Sigmoid colon (tissue), 6 donors: ENCODE measurements at regions not wholly inside any gene's neighbourhood (a gene's known extent, or its start where the extent isn't known, plus 50 kb on each side); places are given as distances from the start of the nearest gene placed in this dataset.

Source experiments
- DNase-seq: peaks from one replicate; pipeline ENCODE4 v3.0.0-alpha.2; 2019
- H3K27ac ChIP-seq, 4 donors: fragments of 200-600 bp; sonication (generic); one replicate each; pipeline ENCODE4 v1.5.1; 2016 to 2019; ENCODE audit warnings: mild to moderate bottlenecking in 1 of 4
- H3K27me3 ChIP-seq, 3 donors: fragments of 200-600 bp; sonication (generic); one replicate each; pipeline ENCODE4 v1.5.1; 2019; ENCODE audit warnings: mild to moderate bottlenecking in 1 of 3
- H3K36me3 ChIP-seq, 4 donors: fragments of 200-600 bp; sonication (generic); one replicate each; pipeline ENCODE4 v1.5.1; 2016 to 2019
- H3K4me1 ChIP-seq, 4 donors: fragments of 200-600 bp; sonication (generic); one replicate each; pipeline ENCODE4 v1.5.1; 2017 to 2019
- H3K4me3 ChIP-seq, 4 donors: fragments of 200-600 bp; sonication (generic); one replicate each; pipeline ENCODE4 v1.5.1; 2017 to 2019; ENCODE audit warnings: mild to moderate bottlenecking in 2 of 4, moderate library complexity in 1 of 4
- H3K9me3 ChIP-seq, 4 donors: fragments of 200-600 bp in 3 of 4; sonication (generic) in 3 of 4; one replicate each; pipeline versions ENCODE4 v1.5.1 to v1.6.1; 2013 to 2019
- CTCF ChIP-seq, 4 experiments: fragments of 450-650 bp in 3 of 4; fragments of 200-600 bp in 1 of 4; IDR thresholded peaks; one replicate each; pipeline ENCODE4 v1.5.1; 2016 to 2019; ENCODE audit warnings: antibody characterized with exemption in 4 of 4, mild to moderate bottlenecking in 3 of 4, moderate library complexity in 2 of 4
- EP300 ChIP-seq, 4 donors: sonication (generic); formaldehyde crosslinking; IDR thresholded peaks; one replicate each; pipeline ENCODE4 v1.6.1; 2017; ENCODE audit warnings: antibody characterized with exemption in 4 of 4
- POLR2A ChIP-seq, 2 donors: fragments of 450-650 bp; IDR thresholded peaks; one replicate each; pipeline ENCODE4 v1.6.1; 2016; ENCODE audit warnings: antibody characterized with exemption in 2 of 2, mild to moderate bottlenecking in 2 of 2, moderate library complexity in 2 of 2
- POLR2AphosphoS5 ChIP-seq, 4 donors: sonication (generic); formaldehyde crosslinking; IDR thresholded peaks; one replicate each; pipeline ENCODE4 v1.6.1; 2017; ENCODE audit warnings: antibody characterized with exemption in 4 of 4
- WGBS, 2 donors: extraction: QIAGEN DNeasy Blood & Tissue Kit; methylation state at CpG; one replicate each; pipeline ENCODE4 v1.1.7; 2013; 5-methylcytosine and 5-hydroxymethylcytosine counted together
- intact Hi-C: fragments of 100-400 bp; cut with DNase I; formaldehyde crosslinking; loops from one replicate; pipeline ENCODE4 v1.15.1; 2023
- donor health status: healthy with polysubstance abuse.
- donor health status: healthy.

DNA sequence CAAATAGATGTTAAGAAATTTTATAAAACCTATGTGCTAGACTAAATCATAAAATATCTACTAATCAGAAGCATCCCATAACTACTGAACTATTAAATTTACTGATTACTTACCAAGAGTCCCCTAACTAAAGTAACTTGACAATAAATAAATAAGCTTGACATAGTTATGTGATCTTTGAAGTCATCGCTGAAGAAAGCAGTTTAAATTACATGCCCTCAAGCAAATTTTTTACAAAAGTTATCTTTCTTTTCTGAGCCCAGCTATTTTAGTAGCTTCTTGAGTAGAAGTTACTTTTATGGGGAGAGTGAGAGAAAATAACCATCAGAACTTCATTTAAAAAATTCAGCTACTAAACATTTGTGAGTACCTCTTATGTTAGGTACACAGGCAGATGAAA, 150.9 kb upstream of the FAM241A start:
- WGBS, 2 donors, result 86 to 91% methylated on average over 1 of the region's 1 CpG
- H3K4me3 ChIP-seq, result no peak overlapping the region
- H3K9me3 ChIP-seq, result peaks cover 0 to 2% (median 0%) of the 10 kb centered on the region in 4 donors
- no peaks in the 10 kb centered on the region for H3K36me3 ChIP-seq
- intact Hi-C loops, result no loop called here
- no peak for TF ChIP-seq POLR2A (IDR thresholded peaks at IDR 0.05)
- TF ChIP-seq CTCF (IDR thresholded peaks at IDR 0.05), result no peak
- TF ChIP-seq POLR2AphosphoS5 (IDR thresholded peaks at IDR 0.05), result no peak
- TF ChIP-seq EP300 (IDR thresholded peaks at IDR 0.05), result no peak
- no peaks in the 10 kb centered on the region for H3K27me3 ChIP-seq
- H3K27ac ChIP-seq, result no peak overlapping the region
- DNase-seq, result no peak
- H3K4me1 ChIP-seq, result peaks cover 0 to 6% (median 2%) of the 10 kb centered on the region in 4 donors

- no peak for TF ChIP-seq CTCF (IDR thresholded peaks at IDR 0.05)
- TF ChIP-seq EP300 (IDR thresholded peaks at IDR 0.05), result no peak
- TF ChIP-seq POLR2AphosphoS5 (IDR thresholded peaks at IDR 0.05), result no peak
- TF ChIP-seq POLR2A (IDR thresholded peaks at IDR 0.05), result no peak
- no peak for DNase-seq
- H3K4me3 ChIP-seq, result no peak overlapping the region
- no peaks in the 10 kb centered on the region for H3K4me1 ChIP-seq
- WGBS, 2 donors, result 95% methylated on average over 4 of the region's 4 CpGs
- intact Hi-C loops, result no loop called here
- H3K9me3 ChIP-seq, result peaks cover 0 to 2% (median 0%) of the 10 kb centered on the region in 4 donors
- no peak overlapping the region for H3K27ac ChIP-seq
- H3K36me3 ChIP-seq, result no peaks in the 10 kb centered on the region
- H3K27me3 ChIP-seq, result no peaks in the 10 kb centered on the region
Observed at GRCh38 chr4:111997785-111998184, 147.5 kb upstream of the FAM241A start.

DNA sequence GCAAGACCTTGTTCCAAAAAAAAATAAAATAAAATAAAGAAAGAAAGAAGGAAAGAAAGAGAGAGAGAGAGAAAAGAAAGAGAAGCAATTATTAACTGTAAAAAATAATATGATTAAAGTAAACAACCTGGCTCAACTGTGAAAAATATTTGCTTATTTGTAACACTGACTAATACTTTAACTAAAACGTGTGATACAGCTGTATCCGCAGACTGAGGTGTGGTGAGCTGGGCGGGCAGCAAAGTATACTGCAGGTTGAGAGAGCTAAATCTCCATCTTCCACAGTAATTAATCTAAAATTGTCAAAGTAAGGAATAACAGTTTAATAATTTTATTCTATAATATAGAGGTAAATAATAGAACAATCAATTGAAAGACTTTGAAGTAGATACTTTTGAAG, 145.5 kb upstream of the FAM241A start:
- TF ChIP-seq POLR2AphosphoS5 (IDR thresholded peaks at IDR 0.05) (no peak), EP300 (IDR thresholded peaks at IDR 0.05) (no peak), POLR2A (IDR thresholded peaks at IDR 0.05) (no peak), CTCF (IDR thresholded peaks at IDR 0.05) (no peak)
- no peaks in the 10 kb centered on the region for H3K36me3 ChIP-seq
- no peaks in the 10 kb centered on the region for H3K27me3 ChIP-seq
- no peak for DNase-seq
- peaks cover 0 to 2% (median 0%) of the 10 kb centered on the region in 4 donors for H3K9me3 ChIP-seq
- no peak overlapping the region for H3K27ac ChIP-seq
- no peaks in the 10 kb centered on the region for H3K4me1 ChIP-seq
- intact Hi-C loops, result no loop called here
- H3K4me3 ChIP-seq, result no peak overlapping the region
- 90 to 91% methylated on average over 3 of the region's 3 CpGs for WGBS, 2 donors

GRCh38 chr4:112001041-112001440, 144.2 kb upstream of the FAM241A start:
- Histone ChIP-seq H3K36me3 (no peaks in the 10 kb centered on the region), H3K27ac (no peak overlapping the region), H3K4me3 (no peak overlapping the region), H3K9me3 (peaks cover 0 to 2% (median 0%) of the 10 kb centered on the region in 4 donors), H3K4me1 (peaks cover 0 to 7% (median 0%) of the 10 kb centered on the region in 4 donors), H3K27me3 (no peaks in the 10 kb centered on the region)
- 90 to 94% methylated on average over 1 of the region's 1 CpG for WGBS, 2 donors
- no peak for TF ChIP-seq POLR2AphosphoS5 (IDR thresholded peaks at IDR 0.05)
- no peak for TF ChIP-seq EP300 (IDR thresholded peaks at IDR 0.05)
- no peak for TF ChIP-seq POLR2A (IDR thresholded peaks at IDR 0.05)
- no peak for TF ChIP-seq CTCF (IDR thresholded peaks at IDR 0.05)
- intact Hi-C loops, result no loop called here
- no peak for DNase-seq

GRCh38 chr4:112002248-112002661, 143.0 kb upstream of the FAM241A start:
- Histone ChIP-seq H3K9me3 (peaks cover 0 to 2% (median 0%) of the 10 kb centered on the region in 4 donors), H3K4me1 (peaks cover 0 to 7% (median 0%) of the 10 kb centered on the region in 4 donors), H3K27me3 (no peaks in the 10 kb centered on the region), H3K36me3 (no peaks in the 10 kb centered on the region), H3K27ac (no peak overlapping the region), H3K4me3 (no peak overlapping the region)
- no peak for TF ChIP-seq EP300 (IDR thresholded peaks at IDR 0.05)
- no peak for TF ChIP-seq POLR2A (IDR thresholded peaks at IDR 0.05)
- TF ChIP-seq POLR2AphosphoS5 (IDR thresholded peaks at IDR 0.05), result no peak
- TF ChIP-seq CTCF (IDR thresholded peaks at IDR 0.05), result no peak
- WGBS, 2 donors, result 72 to 73% methylated on average over 2 of the region's 2 CpGs
- intact Hi-C loops, result no loop called here
- no peak for DNase-seq
